HG02884 (cell line): ENCODE measurements at regions not wholly inside any gene's neighbourhood (a gene's known extent, or its start where the extent isn't known, plus 50 kb on each side); places are given as distances from the start of the nearest gene placed in this dataset.

Source experiments
- ATAC-seq: cut with Tn5 transposase; IDR thresholded peaks from one replicate; pipeline ENCODE4 v1.9.1; 2021; ENCODE audit warnings: mild to moderate bottlenecking, moderate library complexity; ENCODE audit not compliant: unreplicated experiment

GRCh38 chr1:218573925-218574324 is 228.8 kb downstream of the TGFB2 start:
- no peak for ATAC-seq

GRCh38 chr1:218575079-218575478 is 229.9 kb downstream of the TGFB2 start:
- ATAC-seq: no peak

- no peak for ATAC-seq
These were observed 230.7 kb downstream of the TGFB2 start for GRCh38 chr1:218575856-218576255.

GRCh38 chr1:218582646-218583045 is 237.5 kb downstream of the TGFB2 start:
- no peak for ATAC-seq

- no peak for ATAC-seq
These were observed 239.5 kb downstream of the TGFB2 start for GRCh38 chr1:218584418-218585155.

- ATAC-seq: no peak
These were observed 240.5 kb downstream of the TGFB2 start for GRCh38 chr1:218585511-218586184.

GRCh38 chr1:218587900-218588299 is 242.8 kb downstream of the TGFB2 start:
- ATAC-seq: no peak

GRCh38 chr1:218588540-218589172 is 243.5 kb downstream of the TGFB2 start:
- ATAC-seq: no peak

- ATAC-seq: no peak
These were observed 244.4 kb downstream of the TGFB2 start for GRCh38 chr1:218589487-218589886.

GRCh38 chr1:218591966-218592365 is 246.8 kb downstream of the TGFB2 start:
- ATAC-seq: no peak

GRCh38 chr1:218592688-218593087 is 247.6 kb downstream of the TGFB2 start:
- no peak for ATAC-seq

GRCh38 chr1:218600968-218601367 is 255.8 kb downstream of the TGFB2 start:
- ATAC-seq: no peak

- ATAC-seq: no peak
These were observed 259.1 kb downstream of the TGFB2 start for GRCh38 chr1:218604217-218604616.

- no peak for ATAC-seq
These were observed 266.9 kb downstream of the TGFB2 start for GRCh38 chr1:218611916-218612585.

- ATAC-seq: no peak
These were observed 268.0 kb downstream of the TGFB2 start for GRCh38 chr1:218613105-218613504.

GRCh38 chr1:218614031-218614430 is 268.9 kb downstream of the TGFB2 start:
- no peak for ATAC-seq

- no peak for ATAC-seq
These were observed 271.5 kb downstream of the TGFB2 start for GRCh38 chr1:218616681-218617080.

GRCh38 chr1:218617986-218618385 is 272.9 kb downstream of the TGFB2 start:
- ATAC-seq: no peak

- no peak for ATAC-seq
These were observed 275.8 kb downstream of the TGFB2 start for GRCh38 chr1:218620956-218621355.

- no peak for ATAC-seq
These were observed 278.9 kb downstream of the TGFB2 start for GRCh38 chr1:218624052-218624451.

- no peak for ATAC-seq
These were observed 280.3 kb downstream of the TGFB2 start for GRCh38 chr1:218625393-218625792.
